Inflammatory macrophage treated with lipopolysaccharide for 1 hour (primary cell): ENCODE measurements at regions not wholly inside any gene's neighbourhood (a gene's known extent, or its start where the extent isn't known, plus 50 kb on each side); places are given as distances from the start of the nearest gene placed in this dataset.
"Not testable (repeated sequence)": the region's sequence is repeated elsewhere in the genome, so short reads cannot be mapped to it uniquely, and the experiment has no call there.

Experiments used
- DNase-seq, 2 donors: peaks; one replicate each; pipeline ENCODE4 v3.0.0-alpha.2; 2020 to 2022

DNA sequence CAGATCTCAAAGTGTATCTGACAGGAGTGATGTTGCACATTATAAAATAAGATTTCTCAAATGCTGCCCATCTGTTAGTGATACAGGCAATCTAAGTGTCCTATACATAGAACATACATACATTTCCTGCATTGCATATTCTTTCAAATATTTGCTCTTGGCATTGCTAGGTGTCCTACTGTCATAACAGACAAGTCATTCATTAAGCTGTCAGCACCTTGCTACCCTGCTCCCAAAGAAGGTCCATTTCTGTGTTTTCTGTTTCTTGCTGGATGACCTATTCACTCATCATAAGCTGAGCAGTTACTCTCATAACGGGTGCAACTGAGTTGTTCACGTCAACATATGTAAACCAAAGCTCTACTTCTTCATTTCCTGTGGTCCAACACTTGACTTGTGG, 719.0 kb downstream of the KCNJ2 start:
- DNase-seq, result no peak

DNA sequence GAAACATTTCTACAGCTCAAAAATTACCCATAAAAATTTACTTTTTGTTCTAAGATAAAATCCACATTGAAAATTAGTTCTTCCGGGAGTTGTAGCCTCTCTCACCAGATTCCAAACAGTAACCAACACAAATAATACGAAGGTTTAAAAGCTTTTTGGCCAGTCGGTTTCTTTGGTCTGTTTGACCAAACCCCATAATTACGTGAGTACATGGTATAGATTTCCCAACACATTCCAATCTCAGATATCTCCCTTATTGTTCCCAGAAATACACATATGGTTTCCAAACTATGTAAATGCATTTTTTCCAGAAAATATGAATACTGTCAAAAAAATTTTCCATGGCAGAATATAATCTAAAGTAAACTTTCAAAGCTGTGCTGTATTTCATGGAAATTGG, 722.0 kb downstream of the KCNJ2 start:
- no peak for DNase-seq

DNA sequence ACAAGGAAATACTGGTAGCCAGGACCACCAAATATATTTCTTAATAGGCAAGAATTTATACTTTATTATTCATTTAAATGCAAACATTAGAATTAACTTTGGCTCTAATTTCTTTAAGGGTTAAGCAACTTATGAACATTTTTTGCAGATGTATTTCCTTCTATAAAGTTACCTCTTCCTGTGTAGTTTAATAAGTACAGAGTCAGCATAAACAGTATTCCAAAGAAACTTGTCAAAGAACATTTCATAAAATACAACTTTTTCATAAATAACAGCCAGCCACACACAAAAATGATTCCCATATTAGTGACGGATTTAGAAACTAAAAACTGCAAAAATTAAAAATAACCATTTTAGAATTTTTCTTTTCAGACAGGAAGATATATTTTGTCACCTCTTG, 723.2 kb downstream of the KCNJ2 start:
- DNase-seq, result no peak

DNA sequence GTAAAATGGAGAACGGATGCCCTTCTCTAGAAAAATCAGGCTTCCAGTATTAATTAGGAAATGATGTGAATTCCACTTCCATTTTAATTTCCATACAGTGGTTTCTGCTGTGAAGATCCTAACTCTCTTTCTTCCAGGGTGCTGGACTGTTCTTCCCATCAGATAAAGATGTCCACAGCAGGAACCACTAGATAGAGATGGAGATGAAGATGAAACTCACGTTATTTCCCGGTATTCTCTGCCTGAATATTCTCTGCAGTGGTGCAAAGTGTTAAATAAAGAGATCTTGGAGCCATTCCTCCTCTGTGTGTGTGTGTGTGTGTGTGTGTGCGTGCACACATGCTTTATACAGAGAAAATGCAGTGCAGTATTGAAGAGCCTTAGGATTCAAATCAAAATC, 727.5 kb downstream of the KCNJ2 start:
- no peak for DNase-seq

DNA sequence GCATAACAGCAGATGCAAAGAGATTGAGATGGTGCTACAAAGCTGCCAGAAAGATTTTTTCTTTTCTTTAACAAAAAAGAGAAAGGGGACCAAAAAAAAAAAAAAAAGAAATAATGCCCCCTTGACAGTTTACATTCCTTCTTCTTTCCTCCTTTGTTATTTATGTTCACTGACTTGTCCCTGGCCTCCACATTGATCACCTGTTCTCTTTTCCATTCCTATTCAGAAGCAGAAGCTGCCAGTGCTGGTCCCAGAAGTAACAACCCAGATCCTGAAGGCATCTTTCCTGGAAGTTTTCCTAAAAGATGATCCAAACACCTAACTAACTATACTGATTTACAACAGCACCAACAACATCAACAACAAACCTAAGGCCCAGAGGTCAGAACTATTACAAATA, 728.1 kb downstream of the KCNJ2 start:
- no peak for DNase-seq

DNA sequence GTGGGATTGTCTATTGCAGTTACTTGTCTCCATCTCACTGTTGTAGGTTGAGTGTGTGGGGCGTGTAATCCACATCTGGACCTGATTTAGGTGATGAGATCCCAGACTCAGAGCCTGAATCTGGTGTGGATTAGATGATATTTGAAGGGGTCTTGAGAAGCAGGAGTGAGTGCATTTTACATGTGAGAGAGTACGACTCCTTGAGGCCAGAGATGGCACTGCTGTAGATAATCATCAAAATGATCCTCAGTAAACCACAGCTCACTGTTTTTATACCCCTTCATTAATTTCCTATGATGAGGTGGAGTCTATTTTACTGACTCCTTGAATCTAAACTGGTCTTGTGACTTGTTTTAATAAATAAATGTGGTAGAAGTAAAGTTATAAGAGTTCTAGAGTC, 732.5 kb downstream of the KCNJ2 start:
- DNase-seq, result no peak

DNA sequence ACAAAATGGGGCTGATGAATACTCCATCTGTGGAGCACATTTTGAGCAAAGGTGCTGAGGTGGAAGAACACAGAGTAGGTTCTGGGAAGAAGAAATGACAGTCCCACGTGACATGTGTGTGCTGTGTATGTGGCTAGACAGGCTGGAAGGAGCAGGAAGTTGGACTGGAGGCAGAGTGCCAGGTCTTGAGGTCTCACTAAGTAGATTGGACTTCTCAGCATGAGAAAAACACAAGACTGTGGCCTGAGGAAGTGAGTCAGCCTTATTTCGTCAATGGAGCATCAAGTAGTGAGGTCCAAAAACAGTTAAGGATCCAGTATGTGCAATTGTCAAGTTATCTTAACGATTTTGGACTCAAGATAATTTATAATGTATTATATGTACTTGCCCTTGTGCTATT, 736.5 kb downstream of the KCNJ2 start:
- DNase-seq, result no peak

DNA sequence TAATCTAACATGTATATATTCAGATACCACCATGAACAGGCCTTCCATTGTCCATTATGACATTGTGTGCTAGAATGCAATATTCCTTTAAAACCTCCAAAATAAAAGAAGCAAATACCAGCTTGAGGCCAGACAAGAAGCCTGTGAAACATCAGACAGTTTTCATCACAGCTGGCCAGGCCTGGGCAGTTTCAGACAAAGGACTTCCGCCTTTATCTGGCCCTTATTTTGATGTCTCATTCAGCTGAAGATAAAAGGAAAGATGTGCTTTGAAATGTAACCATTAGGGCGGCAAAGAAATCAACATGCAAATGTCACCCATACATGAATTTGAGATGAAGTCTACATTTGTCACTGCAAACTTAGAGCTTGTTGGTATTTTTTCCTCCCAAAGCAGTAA, 737.5 kb downstream of the KCNJ2 start:
- no peak for DNase-seq

DNA sequence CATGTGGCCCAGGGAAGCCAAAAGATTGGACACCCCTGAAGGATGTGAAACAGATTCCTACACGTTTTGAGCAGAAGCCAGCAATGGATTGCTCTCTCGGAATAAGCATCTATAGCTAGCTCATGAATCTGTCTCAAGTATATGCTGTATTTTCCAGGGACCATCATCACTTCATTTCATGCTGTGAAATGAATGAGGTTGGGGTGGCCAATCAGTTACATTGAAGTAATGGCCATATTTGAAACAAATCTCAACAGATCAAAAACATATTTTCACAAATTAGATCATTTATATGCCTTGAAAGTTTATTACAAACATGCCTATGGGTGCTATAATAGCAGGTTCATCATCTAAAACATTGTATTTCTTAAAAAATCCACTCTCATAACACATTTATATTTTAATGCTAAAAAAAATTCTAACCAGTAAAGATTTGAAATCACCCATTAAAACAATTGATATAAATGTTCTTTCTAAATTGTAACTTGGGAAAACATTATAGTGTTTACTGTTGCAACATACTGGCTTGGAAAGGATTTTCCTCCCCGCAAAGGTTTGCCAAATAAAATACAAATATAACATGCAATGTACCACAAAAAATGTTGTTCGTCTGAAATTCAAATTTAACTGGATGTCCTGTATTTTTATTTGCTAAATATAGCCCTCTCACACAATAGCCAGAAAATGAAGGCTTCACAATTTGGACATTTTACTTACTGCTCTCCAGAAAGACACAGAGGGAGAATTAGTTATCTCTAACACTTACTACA, 743.6 kb downstream of the KCNJ2 start:
- DNase-seq, result no peak

DNA sequence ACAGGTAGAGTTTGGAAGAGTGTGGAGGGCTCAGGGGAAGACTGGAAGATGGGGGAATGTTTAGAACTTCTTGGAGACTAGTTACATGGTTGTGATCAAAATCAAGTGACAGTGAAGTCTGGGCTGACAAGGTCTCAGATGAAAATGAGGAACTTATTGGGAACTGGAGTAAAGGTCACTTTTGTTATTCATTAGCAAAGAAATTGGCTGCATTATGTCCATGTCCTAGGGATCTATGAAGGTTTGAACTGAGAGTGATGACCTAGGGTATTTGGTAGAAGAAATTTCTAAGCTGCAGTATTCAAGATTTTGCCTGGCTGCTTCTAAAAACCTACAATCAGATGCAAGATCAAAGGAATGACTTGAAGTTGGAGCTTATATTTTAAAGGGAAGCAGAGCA, 747.1 kb downstream of the KCNJ2 start:
- no peak for DNase-seq

DNA sequence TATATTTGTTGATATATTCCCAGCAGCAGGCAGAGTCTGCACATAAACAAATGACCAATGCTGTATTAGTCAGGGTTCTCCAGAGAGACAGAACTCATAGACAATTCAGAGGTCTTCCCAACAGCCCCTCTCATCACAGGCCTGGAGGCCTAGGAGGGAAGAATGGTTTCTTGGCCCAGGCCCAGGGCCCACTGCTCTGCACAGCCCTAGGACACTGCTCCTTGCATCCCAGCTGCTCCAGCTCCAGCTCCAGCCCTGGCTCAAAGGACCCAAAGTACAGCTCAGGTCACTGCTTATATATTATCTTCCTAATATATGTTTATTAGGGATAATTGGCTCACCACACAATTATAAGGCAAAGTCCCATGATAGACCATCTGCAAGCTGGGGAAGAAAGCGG, 749.9 kb downstream of the KCNJ2 start:
- no peak for DNase-seq

DNA sequence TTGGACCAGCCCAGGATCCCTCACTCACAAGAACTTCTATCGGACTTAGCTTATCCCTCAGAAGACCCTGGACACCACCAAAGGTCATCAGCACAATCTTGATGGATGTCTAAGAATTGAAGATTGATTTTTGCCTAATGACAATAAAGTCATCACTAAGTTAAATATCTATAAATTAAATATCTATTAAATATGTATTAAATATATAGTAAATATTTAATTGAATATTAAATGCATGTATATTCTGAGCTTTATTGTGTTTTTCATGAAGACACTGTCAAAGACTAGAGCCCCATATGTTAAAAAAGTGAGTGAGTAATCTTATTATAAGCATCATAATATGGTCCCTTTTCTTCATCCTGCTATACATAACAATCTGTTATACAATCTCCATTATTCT, 751.1 kb downstream of the KCNJ2 start:
- no peak for DNase-seq

DNA sequence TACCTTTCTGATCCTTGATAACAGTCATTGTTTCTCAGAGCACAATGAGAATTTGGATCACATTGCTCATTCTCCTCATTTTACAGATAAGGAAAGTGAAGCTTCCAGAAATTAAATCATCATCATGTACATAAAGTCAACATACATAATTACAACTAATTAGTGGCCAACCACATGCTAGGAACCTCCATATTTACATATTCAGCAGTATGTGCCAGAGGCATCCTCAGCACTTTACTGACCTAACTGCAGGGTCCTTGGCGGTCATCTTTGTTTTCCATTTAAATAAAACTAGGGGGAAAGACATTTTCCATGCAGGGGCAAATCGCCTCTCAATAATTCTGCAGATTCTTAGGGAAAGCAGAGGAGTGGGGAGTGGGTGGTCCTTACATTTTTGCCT, 752.9 kb downstream of the KCNJ2 start:
- DNase-seq, result no peak

DNA sequence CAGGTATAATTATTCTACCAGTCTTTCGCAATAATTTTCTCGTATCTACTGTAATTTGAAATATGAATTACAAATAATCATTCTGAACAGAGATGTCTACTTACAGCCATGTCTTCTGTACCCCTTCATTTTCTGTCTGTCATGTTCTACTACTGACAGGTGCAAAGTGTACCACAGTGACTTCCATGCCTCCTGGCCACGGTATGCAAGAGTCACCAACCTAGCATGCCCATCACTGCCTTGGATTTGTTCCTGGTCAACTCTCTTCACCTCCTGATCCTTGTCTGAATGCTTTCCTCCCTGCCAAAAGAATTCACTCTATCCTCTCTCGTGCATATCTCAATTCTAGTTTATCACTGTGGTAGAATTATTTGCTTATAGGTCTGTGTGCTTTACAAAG, 755.4 kb downstream of the KCNJ2 start:
- DNase-seq, result no peak

DNA sequence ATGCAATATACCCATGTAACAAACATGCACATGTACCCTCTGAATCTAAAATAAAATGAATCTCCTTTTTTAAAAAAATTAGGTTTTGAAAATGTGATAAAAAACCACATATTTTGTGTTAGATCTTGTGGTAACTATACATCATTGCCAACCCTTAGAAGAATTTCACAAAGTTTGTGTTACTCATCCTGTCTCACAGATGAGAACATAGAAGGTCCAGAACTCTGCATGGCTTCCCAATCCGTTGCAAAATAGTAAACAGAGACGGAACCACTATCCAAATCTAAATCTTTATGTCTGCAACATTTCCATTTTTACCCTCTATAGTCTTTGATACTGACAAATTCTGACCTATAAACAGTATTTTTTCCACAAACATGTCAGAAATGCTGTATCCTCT, 759.9 kb downstream of the KCNJ2 start:
- DNase-seq, result no peak

DNA sequence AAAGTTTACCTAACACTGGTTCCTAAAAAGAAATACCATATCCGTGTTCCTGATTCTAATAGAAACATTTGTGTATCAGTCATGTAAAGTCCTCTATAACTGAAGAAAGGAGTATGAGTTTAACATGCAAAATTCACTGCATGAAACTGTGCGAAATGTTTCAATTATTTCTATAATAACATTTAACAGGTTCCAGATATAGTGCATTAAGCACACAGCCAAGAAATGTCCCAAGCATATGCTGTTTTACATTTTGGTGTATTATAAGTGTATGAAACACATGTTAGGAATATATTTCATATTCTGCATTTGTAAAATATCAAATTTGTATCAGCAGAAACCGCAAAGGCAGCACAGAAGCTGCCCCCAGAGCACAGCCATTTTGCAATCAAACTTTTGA, 764.9 kb downstream of the KCNJ2 start:
- DNase-seq, result no peak

DNA sequence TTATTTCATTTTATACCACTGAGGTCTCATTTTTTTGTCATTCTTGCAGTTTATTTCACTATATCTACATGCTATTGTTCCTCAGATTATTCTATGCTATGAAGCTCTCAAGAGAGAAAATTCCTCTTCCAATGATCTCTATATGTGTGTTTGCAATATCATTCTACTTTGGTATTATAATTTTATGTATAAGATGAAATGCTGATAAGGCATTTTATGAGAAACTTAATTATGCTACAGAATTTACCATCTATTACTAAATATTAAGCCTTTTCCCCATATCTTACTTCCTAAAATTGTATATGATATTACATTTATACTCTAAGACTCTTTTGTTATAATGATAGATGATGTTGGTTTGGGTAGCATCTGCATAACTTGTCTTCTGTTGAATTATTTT, 765.5 kb downstream of the KCNJ2 start:
- DNase-seq, result no peak

DNA sequence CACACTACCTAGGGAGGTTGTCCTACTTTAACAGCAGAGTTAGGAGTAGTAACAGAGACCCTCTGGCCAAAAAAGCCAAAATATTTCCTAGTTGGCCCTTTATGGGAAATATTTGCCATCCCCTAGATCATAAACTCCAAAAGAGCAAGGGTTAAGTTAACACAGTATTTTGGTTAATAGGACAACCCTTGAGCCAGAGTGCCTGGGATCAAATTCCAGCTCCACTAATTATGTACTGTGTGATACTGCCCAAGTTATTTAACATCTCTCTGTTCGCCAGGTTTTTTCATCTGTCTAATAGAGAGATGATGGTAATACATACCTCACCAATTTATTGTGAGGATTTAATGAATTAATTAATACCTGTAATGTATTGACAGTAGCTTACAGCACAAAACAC, 767.4 kb downstream of the KCNJ2 start:
- DNase-seq, result no peak

DNA sequence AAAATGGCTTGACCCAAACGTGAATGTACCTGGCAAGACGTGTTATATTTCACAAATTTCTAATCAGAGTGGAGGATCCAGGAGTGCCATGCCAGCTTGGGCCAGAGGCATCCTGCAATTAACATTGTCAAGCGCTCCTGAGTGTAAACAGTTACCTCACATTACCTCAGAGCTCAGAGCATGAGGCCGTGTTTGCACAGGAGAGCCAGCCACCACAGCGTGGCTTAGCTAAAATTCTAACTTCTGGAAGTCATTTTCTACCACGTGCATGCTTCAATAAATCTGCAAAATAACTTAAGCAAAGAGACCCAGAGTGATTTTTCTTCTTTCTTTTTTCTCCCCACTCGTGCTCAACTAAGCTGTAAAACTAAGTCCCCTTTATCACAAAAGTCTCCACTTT, 769.0 kb downstream of the KCNJ2 start:
- no peak for DNase-seq

DNA sequence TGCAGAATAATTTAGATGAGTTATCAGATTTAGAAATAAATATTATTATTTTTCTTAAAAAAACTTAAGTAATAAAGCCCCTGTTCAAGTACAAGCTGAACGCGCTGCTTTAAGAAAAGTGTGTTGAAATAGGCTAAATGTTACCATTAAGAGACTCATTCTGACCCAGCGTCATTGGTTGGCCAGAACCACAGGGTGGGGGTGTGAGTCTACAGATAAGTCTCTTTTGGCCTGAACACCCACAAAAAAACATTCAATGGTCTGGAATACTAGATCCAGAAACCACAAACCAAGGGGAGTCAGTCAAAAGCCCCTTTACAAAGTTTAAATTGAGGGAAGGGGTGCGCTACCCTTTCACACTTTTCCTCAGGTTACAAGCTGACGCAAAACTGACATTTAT, 776.1 kb downstream of the KCNJ2 start:
- no peak for DNase-seq

DNA sequence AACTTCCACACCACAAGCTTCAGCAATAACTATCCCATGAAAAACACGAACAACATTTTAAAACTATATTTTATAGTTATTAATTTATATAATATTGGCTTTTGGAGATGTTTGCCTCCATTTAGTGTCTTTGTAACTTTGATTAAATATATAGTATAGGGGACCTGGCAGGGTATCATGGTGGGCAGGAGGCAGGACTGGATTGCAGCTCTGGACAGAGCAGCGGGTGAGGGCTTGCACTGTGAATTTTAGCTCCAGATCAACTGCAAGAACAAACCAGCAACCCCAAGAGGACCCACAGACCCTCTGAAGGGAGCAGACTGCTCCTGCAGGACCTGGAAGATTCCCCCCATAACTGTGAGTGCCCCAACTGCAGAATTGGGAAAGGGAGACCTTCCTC, 777.9 kb downstream of the KCNJ2 start:
- no peak for DNase-seq

DNA sequence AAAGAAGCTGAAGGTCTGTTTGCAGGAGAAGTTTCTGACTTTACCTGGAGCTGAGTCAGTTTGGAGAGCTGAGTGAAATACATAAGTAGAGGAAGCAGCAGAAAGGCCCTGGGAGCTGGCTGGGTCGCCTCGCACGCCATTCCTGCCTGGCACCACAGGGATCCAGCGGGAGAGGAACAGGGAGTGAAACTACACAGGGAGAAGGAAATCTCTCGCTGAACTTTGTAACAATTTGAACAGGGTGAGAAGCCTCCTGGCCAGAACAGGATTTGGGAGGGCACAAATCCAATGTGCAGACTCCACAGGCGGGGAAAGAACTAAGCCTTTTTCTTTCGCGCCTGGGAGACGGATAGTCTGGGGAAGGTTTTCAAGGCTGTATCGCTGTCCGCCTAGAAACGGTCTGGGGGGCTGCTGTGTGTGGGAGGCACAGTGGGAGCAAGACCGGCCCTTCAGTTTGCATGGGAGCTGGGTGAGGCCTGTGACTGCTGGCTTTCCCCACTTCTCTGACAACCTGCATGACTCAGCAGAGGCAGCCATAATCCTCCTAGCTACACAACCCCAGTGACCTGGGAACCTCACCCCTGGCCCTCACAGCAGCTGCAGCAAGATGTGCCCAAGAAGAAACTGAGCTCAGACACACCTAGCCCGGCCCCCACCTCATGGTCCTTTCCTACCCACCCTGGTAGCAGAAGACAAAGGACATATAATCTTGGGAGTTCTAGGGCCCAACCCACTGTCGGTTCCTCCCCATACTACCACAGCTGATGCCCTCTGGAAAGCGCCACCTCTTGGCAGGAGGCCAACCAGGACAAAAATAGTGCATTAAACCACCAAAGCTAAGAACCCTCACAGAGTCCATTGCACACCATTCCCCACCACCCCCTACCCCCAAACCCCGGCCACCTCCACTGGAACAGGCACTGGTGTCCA, 778.6 kb downstream of the KCNJ2 start:
- no peak for DNase-seq

DNA sequence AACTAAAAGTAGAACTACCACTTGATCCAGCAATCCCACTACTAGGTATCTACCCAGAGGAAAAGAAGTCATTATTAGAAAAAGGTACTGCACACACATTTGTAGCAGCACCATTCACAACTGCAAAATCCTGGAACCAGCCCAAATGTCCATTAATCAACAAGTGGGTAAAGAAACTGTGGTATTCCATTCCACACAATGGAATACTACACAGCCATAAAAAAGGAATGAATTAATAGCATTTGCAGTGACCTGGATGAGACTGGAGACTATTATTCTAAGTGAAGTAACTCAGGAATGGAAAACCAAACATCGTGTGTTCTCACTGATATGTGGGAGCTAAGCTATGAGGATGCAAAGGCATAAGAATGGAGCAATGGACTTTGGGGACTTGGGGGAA, 783.8 kb downstream of the KCNJ2 start:
- not testable (repeated sequence) for DNase-seq

DNA sequence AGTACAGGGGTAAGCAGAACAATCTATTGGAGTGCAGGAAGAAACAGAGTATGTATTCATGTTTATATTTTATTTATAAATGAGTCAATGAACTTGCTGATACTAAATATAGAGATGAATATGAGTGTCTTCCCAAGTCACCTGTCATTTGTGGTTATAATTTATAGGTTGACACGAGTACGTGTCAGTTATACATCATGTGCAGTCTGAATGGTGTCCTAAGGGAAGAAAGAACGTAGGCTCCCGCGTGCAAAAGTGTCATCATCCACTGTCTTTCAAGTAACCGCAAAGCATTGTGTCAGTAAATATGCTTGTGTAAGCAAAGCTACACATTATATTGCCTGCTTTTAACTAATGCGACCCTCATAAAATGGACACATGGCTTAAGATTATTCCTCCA, 786.1 kb downstream of the KCNJ2 start:
- no peak for DNase-seq

DNA sequence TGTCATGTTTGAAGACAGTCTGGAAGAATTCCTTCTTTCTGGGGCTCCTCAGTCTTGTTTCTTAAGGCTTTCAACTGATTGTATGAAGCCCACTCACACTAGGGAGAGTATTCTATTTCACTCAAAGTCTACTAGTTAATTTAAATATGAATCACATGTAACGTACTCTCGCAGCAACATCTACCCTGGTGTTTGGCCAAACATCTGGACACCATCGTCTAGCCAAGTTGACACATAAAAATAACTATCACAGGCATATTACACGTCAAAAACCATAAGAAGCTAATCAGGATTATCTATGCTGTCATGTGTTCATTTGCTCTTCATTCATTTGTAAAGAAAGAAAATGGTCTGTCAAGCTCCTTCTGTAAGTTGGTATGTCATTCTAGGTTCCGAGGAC, 787.4 kb downstream of the KCNJ2 start:
- DNase-seq, result no peak
